Smooth muscle cell (in vitro differentiated cells): ENCODE measurements at regions not wholly inside any gene's neighbourhood (a gene's known extent, or its start where the extent isn't known, plus 50 kb on each side); places are given as distances from the start of the nearest gene placed in this dataset.

ENCODE experiments used
- DNase-seq: peaks from one replicate; lab custom pipeline; 2025; ENCODE audit not compliant: unreplicated experiment; lab: John Stamatoyannopoulos, UW
- H2AFZ ChIP-seq: fragments of 200-600 bp; sonication (generic); 2 replicates; pipeline ENCODE4 v1.6.0; 2016; ENCODE audit warnings: antibody characterized with exemption, low read depth, mild to moderate bottlenecking
- H3F3A ChIP-seq: fragments of 200-600 bp; sonication (generic); 2 replicates; pipeline ENCODE4 v1.6.0; 2017; ENCODE audit warnings: antibody characterized with exemption, low read depth
- H3K27ac ChIP-seq: fragments of 200-600 bp; sonication (generic); 2 replicates; pipeline ENCODE4 v1.5.1; 2016; ENCODE audit warnings: low read depth, mild to moderate bottlenecking
- H3K27me3 ChIP-seq: fragments of 200-600 bp; sonication (generic); 2 replicates; pipeline ENCODE4 v1.6.1; 2016; ENCODE audit warnings: low read depth, mild to moderate bottlenecking
- H3K36me3 ChIP-seq: fragments of 200-600 bp; sonication (generic); 2 replicates; pipeline ENCODE4 v1.5.1; 2016; ENCODE audit warnings: low read depth
- H3K4me1 ChIP-seq: fragments of 200-600 bp; sonication (generic); 2 replicates; pipeline ENCODE4 v1.5.1; 2016; ENCODE audit warnings: low read depth
- H3K4me2 ChIP-seq: fragments of 200-600 bp; sonication (generic); 2 replicates; pipeline ENCODE4 v1.6.0; 2016; ENCODE audit warnings: mild to moderate bottlenecking
- H3K4me3 ChIP-seq: fragments of 200-600 bp; sonication (generic); 2 replicates; pipeline ENCODE4 v1.5.1; 2016; ENCODE audit warnings: mild to moderate bottlenecking
- H3K79me2 ChIP-seq: fragments of 200-600 bp; sonication (generic); 2 replicates; pipeline ENCODE4 v1.6.0; 2016; ENCODE audit warnings: low read depth, mild to moderate bottlenecking
- H3K9ac ChIP-seq: fragments of 200-600 bp; sonication (generic); 2 replicates; pipeline ENCODE4 v1.6.0; 2016; ENCODE audit warnings: low read depth
- H3K9me3 ChIP-seq: fragments of 200-600 bp; sonication (generic); replicated peaks from 2 replicates; pipeline ENCODE4 v1.5.1; 2016; ENCODE audit warnings: low read depth
- H4K20me1 ChIP-seq: fragments of 200-600 bp; sonication (generic); 2 replicates; pipeline ENCODE4 v1.6.0; 2016; ENCODE audit warnings: low read depth
- WGBS: methylation state at CpG from one replicate; pipeline ENCODE4 v1.1.7; 2016; ENCODE audit warnings: low lambda C conversion rate; 5-methylcytosine and 5-hydroxymethylcytosine counted together
- TF ChIP-seq, protein P1 (sequence below): fragments of 200-600 bp; sonication (generic); IDR thresholded peaks from 2 replicates; pipeline ENCODE4 v1.5.1; 2017; ENCODE audit warnings: borderline replicate concordance, mild to moderate bottlenecking, antibody characterized with exemption; ENCODE audit not compliant: insufficient read depth, poor library complexity, severe bottlenecking

GRCh38 chr5:133896873-133897272 lies 71.6 kb downstream of the C5orf15 start:
- Histone ChIP-seq H3K9ac (no peak overlapping the region), H3K4me2 (no peak overlapping the region), H4K20me1 (no peaks in the 10 kb centered on the region), H3K4me1 (no peaks in the 10 kb centered on the region), H3K36me3 (no peaks in the 10 kb centered on the region), H3K27me3 (no peaks in the 10 kb centered on the region), H3K4me3 (no peak overlapping the region), H3K79me2 (no peaks in the 10 kb centered on the region), H3K27ac (no peak overlapping the region), H3K9me3 (no peaks in the 10 kb centered on the region), H3F3A (no peaks in the 10 kb centered on the region), H2AFZ (no peak overlapping the region)
- WGBS: 94% methylated on average over 2 of the region's 2 CpGs
- TF ChIP-seq, protein P1, sequence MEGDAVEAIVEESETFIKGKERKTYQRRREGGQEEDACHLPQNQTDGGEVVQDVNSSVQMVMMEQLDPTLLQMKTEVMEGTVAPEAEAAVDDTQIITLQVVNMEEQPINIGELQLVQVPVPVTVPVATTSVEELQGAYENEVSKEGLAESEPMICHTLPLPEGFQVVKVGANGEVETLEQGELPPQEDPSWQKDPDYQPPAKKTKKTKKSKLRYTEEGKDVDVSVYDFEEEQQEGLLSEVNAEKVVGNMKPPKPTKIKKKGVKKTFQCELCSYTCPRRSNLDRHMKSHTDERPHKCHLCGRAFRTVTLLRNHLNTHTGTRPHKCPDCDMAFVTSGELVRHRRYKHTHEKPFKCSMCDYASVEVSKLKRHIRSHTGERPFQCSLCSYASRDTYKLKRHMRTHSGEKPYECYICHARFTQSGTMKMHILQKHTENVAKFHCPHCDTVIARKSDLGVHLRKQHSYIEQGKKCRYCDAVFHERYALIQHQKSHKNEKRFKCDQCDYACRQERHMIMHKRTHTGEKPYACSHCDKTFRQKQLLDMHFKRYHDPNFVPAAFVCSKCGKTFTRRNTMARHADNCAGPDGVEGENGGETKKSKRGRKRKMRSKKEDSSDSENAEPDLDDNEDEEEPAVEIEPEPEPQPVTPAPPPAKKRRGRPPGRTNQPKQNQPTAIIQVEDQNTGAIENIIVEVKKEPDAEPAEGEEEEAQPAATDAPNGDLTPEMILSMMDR: no peak
- no peak for DNase-seq

DNA sequence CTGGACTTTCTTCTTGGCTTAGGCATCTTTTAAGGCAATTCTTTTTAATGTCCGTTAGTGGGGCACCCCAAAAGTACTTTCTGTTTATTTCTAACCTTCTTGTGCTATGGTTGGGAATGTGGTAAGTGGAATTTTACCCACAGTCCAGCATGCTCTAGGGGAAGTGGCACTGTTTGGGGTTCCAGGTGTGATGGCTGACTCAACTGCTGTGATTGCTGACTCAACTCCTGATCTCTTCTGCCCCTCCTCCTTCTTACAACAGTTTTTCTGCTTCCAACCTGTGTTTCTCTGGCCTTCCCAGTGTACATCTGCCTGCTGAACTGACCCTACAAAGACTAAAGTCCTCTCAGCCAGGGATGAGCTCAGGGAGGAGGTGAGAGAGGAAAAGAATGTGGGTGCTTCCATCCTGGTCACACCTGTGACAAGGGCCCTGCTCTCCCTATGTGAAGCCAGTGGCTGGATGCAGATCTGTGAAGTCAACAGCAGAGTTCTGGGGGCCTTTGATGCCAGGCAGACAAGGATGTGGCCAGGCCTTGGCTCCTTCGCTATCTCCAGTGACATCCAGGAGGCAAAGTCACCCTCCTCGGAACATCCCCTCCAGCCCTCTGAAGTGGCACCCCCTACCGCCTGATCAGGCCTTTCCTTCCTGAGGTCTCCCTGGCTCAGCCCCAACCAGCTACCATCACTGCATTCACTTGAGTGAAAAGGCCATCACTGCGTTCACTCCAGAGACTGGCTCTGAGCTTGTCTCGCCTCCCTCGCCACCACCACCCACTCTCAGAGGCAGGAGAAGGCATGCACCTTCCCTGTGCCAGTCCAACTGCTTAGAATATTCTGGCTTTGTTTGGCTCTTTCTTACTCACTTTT lies 72.2 kb downstream of the C5orf15 start:
- no peak overlapping the region for H3K4me2 ChIP-seq
- H3K36me3 ChIP-seq: no peaks in the 10 kb centered on the region

GRCh38 chr5:133894143-133894542 lies 74.3 kb downstream of the C5orf15 start:
- WGBS: 90% methylated on average over 5 of the region's 5 CpGs
- Histone ChIP-seq H3K9me3 (no peaks in the 10 kb centered on the region), H3K4me1 (no peaks in the 10 kb centered on the region), H3K36me3 (no peaks in the 10 kb centered on the region), H4K20me1 (no peaks in the 10 kb centered on the region), H3K4me2 (no peak overlapping the region), H2AFZ (no peak overlapping the region), H3K79me2 (no peaks in the 10 kb centered on the region), H3K27me3 (no peaks in the 10 kb centered on the region), H3K27ac (no peak overlapping the region), H3K9ac (no peak overlapping the region), H3K4me3 (no peak overlapping the region), H3F3A (no peaks in the 10 kb centered on the region)
- no peak for DNase-seq
- TF ChIP-seq, protein P1: no peak

More for the DNA sequence above, 72.2 kb downstream of the C5orf15 start:
- H2AFZ ChIP-seq: no peak overlapping the region
- H3F3A ChIP-seq: no peaks in the 10 kb centered on the region
- DNase-seq: no peak
- no peaks in the 10 kb centered on the region for H3K9me3 ChIP-seq
- H3K79me2 ChIP-seq: no peaks in the 10 kb centered on the region
- no peaks in the 10 kb centered on the region for H3K27me3 ChIP-seq
- WGBS: 95% methylated on average over 7 of the region's 7 CpGs
- TF ChIP-seq, protein P1: no peak
- H3K9ac ChIP-seq: no peak overlapping the region
- no peaks in the 10 kb centered on the region for H4K20me1 ChIP-seq
- H3K4me3 ChIP-seq: no peak overlapping the region
- no peak overlapping the region for H3K27ac ChIP-seq
- H3K4me1 ChIP-seq: no peaks in the 10 kb centered on the region

DNA sequence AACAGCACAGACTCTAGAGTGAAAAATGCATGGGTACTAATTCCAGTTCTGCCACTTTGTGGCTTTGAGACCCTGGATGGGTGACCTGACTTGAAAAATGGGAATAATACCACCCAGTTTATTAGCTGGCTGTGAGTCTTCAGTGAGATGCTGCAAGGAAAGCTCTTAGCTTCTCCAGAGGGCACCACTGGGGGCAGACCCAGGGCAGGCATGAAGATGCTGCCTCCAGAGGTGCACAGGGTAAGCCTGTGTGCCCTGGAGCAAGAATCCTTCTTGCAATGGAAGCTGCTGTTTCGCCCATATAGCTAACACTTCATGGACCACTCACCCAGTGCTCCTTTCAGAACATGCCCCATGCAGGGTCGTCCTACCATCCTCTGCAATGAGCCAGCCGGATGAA lies 75.7 kb downstream of the C5orf15 start:
- DNase-seq: no peak

More for the DNA sequence above, 75.7 kb downstream of the C5orf15 start:
- H3K27ac ChIP-seq: no peak overlapping the region
- H3K4me2 ChIP-seq: no peak overlapping the region
- no peaks in the 10 kb centered on the region for H3K79me2 ChIP-seq
- H3K9ac ChIP-seq: no peak overlapping the region
- no peak overlapping the region for H2AFZ ChIP-seq
- H3K36me3 ChIP-seq: no peaks in the 10 kb centered on the region
- no peaks in the 10 kb centered on the region for H3K4me1 ChIP-seq
- H3F3A ChIP-seq: no peaks in the 10 kb centered on the region
- no peaks in the 10 kb centered on the region for H4K20me1 ChIP-seq
- TF ChIP-seq, protein P1: no peak
- no peaks in the 10 kb centered on the region for H3K27me3 ChIP-seq
- whole genome bisulfite sequencing: 95% methylated on average over 3 of the region's 3 CpGs
- no peak overlapping the region for H3K4me3 ChIP-seq
- H3K9me3 ChIP-seq: no peaks in the 10 kb centered on the region
